ENCODE measurements at regions not wholly inside any gene's neighbourhood (a gene's known extent, or its start where the extent isn't known, plus 50 kb on each side); places are given as distances from the start of the nearest gene placed in this dataset.

DNA sequence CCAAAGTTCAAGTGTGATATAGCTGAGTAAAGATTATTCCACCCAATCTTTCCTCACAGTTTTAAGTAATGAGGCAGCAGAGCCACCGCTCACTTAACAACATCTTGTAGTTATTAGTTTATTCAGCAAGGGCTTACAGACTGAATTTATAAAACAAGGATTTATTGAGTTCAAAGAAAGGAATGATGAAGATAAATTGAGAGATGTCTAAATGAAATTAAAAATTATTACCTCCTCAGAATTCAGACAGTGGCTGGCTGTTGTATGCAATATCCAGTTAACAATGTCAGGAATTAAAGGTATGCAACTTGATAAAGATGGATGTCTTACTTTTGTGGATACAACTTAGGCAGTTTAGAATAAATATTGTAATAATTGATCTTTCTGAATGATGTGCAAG lies 927.3 kb upstream of the CDH2 start:
- TF ChIP-seq PRDM4 (tag by site-specific recombination; IDR thresholded peaks at IDR 0.05): no peak
- TF ChIP-seq CTCF (tag by site-specific recombination; IDR thresholded peaks at IDR 0.05): no peak
